AG04450 (cell line): ENCODE measurements at regions not wholly inside any gene's neighbourhood (a gene's known extent, or its start where the extent isn't known, plus 50 kb on each side); places are given as distances from the start of the nearest gene placed in this dataset.

Source experiments
- CTCF ChIA-PET: fragments of 300-600, 350-600 bp; formaldehyde crosslinking; extraction: SDS; loops from one replicate; lab custom pipeline; 2022; ENCODE audit warnings: antibody characterized with exemption, inconsistent platforms; lab: Charles Lee
- POLR2A ChIA-PET: fragments of 350-600 bp; formaldehyde crosslinking; extraction: SDS; loops from one replicate; lab custom pipeline; 2021; ENCODE audit warnings: antibody characterized with exemption, inconsistent platforms; lab: Yijun Ruan, JAX
- DNase-seq: peaks from one replicate; pipeline ENCODE4 v3.0.0-alpha.2; 2011; ENCODE audit warnings: low read depth, low spot score
- H3K27ac ChIP-seq: one replicate; pipeline ENCODE4 v1.5.1; 2012; ENCODE audit warnings: low read depth, low read length, control low read depth
- H3K27me3 ChIP-seq: one replicate; pipeline ENCODE4 v1.6.0; 2012; ENCODE audit warnings: low read length; ENCODE audit not compliant: control insufficient read depth, insufficient read depth
- H3K4me3 ChIP-seq: 2 replicates; pipeline ENCODE4 v1.5.1; 2011; ENCODE audit warnings: mild to moderate bottlenecking, low read depth, low read length, control low read depth
- H3K9me3 ChIP-seq: 2 replicates; pipeline ENCODE4 v1.5.1; 2012; ENCODE audit warnings: low read length; ENCODE audit not compliant: control insufficient read depth, insufficient read depth
- CTCF ChIP-seq: IDR thresholded peaks from 2 replicates; pipeline ENCODE4 v1.5.1; 2011; ENCODE audit warnings: low read depth, low read length, control low read depth, inconsistent platforms

- H3K4me3 ChIP-seq: no peak overlapping the region
- no peak overlapping the region for H3K27ac ChIP-seq
- peaks cover 2% of the 10 kb centered on the region; the same call in 1 of the 2 replicates for H3K9me3 ChIP-seq
- no peak for TF ChIP-seq CTCF
- no peaks in the 10 kb centered on the region for H3K27me3 ChIP-seq
- CTCF ChIA-PET: interaction anchor here (0.7 kb wide), 1 partner anchor 33 kb away, joined by 4 read pairs; no protein-coding TSS in a partner anchor
- POLR2A ChIA-PET: no interaction called here
- DNase-seq: no peak
Measured at GRCh38 chr3:5458526-5458925, 271.0 kb downstream of the EDEM1 start.

- Histone ChIP-seq H3K9me3 (no peaks in the 10 kb centered on the region; the same call in 1 of the 2 replicates), H3K27me3 (no peaks in the 10 kb centered on the region), H3K27ac (no peak overlapping the region), H3K4me3 (no peak overlapping the region)
- CTCF ChIA-PET: no interaction called here
- DNase-seq: no peak
- TF ChIP-seq CTCF: no peak
- POLR2A ChIA-PET: no interaction called here
Measured at GRCh38 chr3:5462086-5462485, 274.6 kb downstream of the EDEM1 start.

GRCh38 chr3:5463991-5464390 lies 276.5 kb downstream of the EDEM1 start:
- H3K9me3 ChIP-seq: no peaks in the 10 kb centered on the region; the same call in 1 of the 2 replicates
- ChIA-PET CTCF (no interaction called here), POLR2A (no interaction called here)
- no peak for TF ChIP-seq CTCF
- H3K4me3 ChIP-seq: no peak overlapping the region
- H3K27ac ChIP-seq: no peak overlapping the region
- DNase-seq: no peak
- H3K27me3 ChIP-seq: no peaks in the 10 kb centered on the region

GRCh38 chr3:5464649-5465048 lies 277.1 kb downstream of the EDEM1 start:
- ChIA-PET CTCF (no interaction called here), POLR2A (no interaction called here)
- no peak overlapping the region for H3K27ac ChIP-seq
- no peak overlapping the region for H3K4me3 ChIP-seq
- no peaks in the 10 kb centered on the region for H3K27me3 ChIP-seq
- H3K9me3 ChIP-seq: no peaks in the 10 kb centered on the region; the same call in 1 of the 2 replicates
- no peak for DNase-seq
- TF ChIP-seq CTCF: no peak

GRCh38 chr3:5465183-5465582 lies 277.7 kb downstream of the EDEM1 start:
- Histone ChIP-seq H3K4me3 (no peak overlapping the region), H3K27me3 (no peaks in the 10 kb centered on the region), H3K27ac (no peak overlapping the region), H3K9me3 (no peaks in the 10 kb centered on the region; the same call in 1 of the 2 replicates)
- no peak for TF ChIP-seq CTCF
- ChIA-PET POLR2A (no interaction called here), CTCF (no interaction called here)
- no peak for DNase-seq
